NT2/D1 (cell line): ENCODE measurements at regions not wholly inside any gene's neighbourhood (a gene's known extent, or its start where the extent isn't known, plus 50 kb on each side); places are given as distances from the start of the nearest gene placed in this dataset.

Source experiments
- SUZ12 ChIP-seq: IDR thresholded peaks from 2 replicates; pipeline ENCODE4 v1.6.1; 2011; ENCODE audit not compliant: insufficient read length, insufficient read depth; ENCODE audit errors: extremely low read depth
- YY1 ChIP-seq: IDR thresholded peaks from 2 replicates; pipeline ENCODE4 v1.6.1; 2011; ENCODE audit not compliant: insufficient read length, insufficient read depth
- ZNF274 ChIP-seq: IDR thresholded peaks from 2 replicates; pipeline ENCODE4 v1.6.1; 2011; ENCODE audit warnings: mild to moderate bottlenecking, low read depth, low read length

DNA sequence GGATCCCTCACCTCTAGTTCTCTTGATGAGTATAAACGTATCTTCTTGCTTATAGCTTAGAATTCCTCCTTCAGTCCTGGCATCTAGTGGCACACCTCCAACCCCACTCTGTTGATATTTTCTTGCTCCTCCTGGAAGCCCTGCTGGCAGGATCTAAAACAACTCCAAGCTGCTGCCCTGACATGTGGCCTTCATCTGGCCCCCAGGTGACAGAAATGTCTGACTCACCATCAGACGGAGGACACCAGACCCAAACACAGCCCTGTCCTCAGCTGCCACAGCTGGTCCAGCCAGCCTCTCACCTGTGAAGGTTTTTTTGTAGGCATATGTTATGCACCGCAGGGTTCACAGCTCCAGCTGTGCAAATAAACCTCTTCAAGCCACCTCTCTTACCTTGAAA is 53.4 kb downstream of the KRTAP19-8 start:
- no peak for TF ChIP-seq YY1
- TF ChIP-seq ZNF274, result no peak
- TF ChIP-seq SUZ12, result no peak
